ENCODE measurements at regions not wholly inside any gene's neighbourhood (a gene's known extent, or its start where the extent isn't known, plus 50 kb on each side); places are given as distances from the start of the nearest gene placed in this dataset.

GRCh38 chr2:128914320-128914719, 595.7 kb upstream of the HS6ST1 start:
- no peak for TF ChIP-seq CTCF (IDR thresholded peaks at IDR 0.05; ENCODE audit: low read depth, low read length, missing control alignments)
- DNase-seq (ENCODE audit: extremely low read depth, low read depth) = no peak
- no peak overlapping the region for H3K4me3 ChIP-seq (replicated peaks; ENCODE audit: low read depth, low read length)

- no peak for DNase-seq (ENCODE audit: extremely low read depth, low read depth)
- no peak overlapping the region for H3K4me3 ChIP-seq (replicated peaks; ENCODE audit: low read depth, low read length)
- TF ChIP-seq CTCF (IDR thresholded peaks at IDR 0.05; ENCODE audit: low read depth, low read length, missing control alignments) = no peak
Measured at GRCh38 chr2:128921751-128922150, 603.1 kb upstream of the HS6ST1 start.

GRCh38 chr2:128922154-128922553, 603.5 kb upstream of the HS6ST1 start:
- DNase-seq (ENCODE audit: extremely low read depth, low read depth) = no peak
- TF ChIP-seq CTCF (IDR thresholded peaks at IDR 0.05; ENCODE audit: low read depth, low read length, missing control alignments) = no peak
- no peak overlapping the region for H3K4me3 ChIP-seq (replicated peaks; ENCODE audit: low read depth, low read length)

GRCh38 chr2:128925631-128926030, 607.0 kb upstream of the HS6ST1 start:
- H3K4me3 ChIP-seq (replicated peaks; ENCODE audit: low read depth, low read length) = no peak overlapping the region
- DNase-seq (ENCODE audit: extremely low read depth, low read depth) = no peak
- no peak for TF ChIP-seq CTCF (IDR thresholded peaks at IDR 0.05; ENCODE audit: low read depth, low read length, missing control alignments)

GRCh38 chr2:128930101-128930500, 611.4 kb upstream of the HS6ST1 start:
- no peak overlapping the region for H3K4me3 ChIP-seq (replicated peaks; ENCODE audit: low read depth, low read length)
- TF ChIP-seq CTCF (IDR thresholded peaks at IDR 0.05; ENCODE audit: low read depth, low read length, missing control alignments) = no peak
- DNase-seq (ENCODE audit: extremely low read depth, low read depth) = no peak

GRCh38 chr2:128940378-128940777, 621.7 kb upstream of the HS6ST1 start:
- no peak overlapping the region for H3K4me3 ChIP-seq (replicated peaks; ENCODE audit: low read depth, low read length)
- no peak for DNase-seq (ENCODE audit: extremely low read depth, low read depth)
- no peak for TF ChIP-seq CTCF (IDR thresholded peaks at IDR 0.05; ENCODE audit: low read depth, low read length, missing control alignments)

- no peak overlapping the region for H3K4me3 ChIP-seq (replicated peaks; ENCODE audit: low read depth, low read length)
- no peak for TF ChIP-seq CTCF (IDR thresholded peaks at IDR 0.05; ENCODE audit: low read depth, low read length, missing control alignments)
- no peak for DNase-seq (ENCODE audit: extremely low read depth, low read depth)
Measured at GRCh38 chr2:128941751-128942150, 623.1 kb upstream of the HS6ST1 start.
